PFSK-1 (cell line): ENCODE measurements at regions not wholly inside any gene's neighbourhood (a gene's known extent, or its start where the extent isn't known, plus 50 kb on each side); places are given as distances from the start of the nearest gene placed in this dataset.

Experiments
- FOXP2 ChIP-seq: optimal IDR thresholded peaks from 2 replicates; pipeline ENCODE3; 2011; ENCODE audit warnings: borderline replicate concordance, control low read depth, inconsistent platforms; ENCODE audit not compliant: insufficient read depth; ENCODE audit errors: extremely low read length, extremely low read depth
- POLR2AphosphoS5 ChIP-seq: IDR thresholded peaks from 2 replicates; pipeline ENCODE4 v1.6.1; 2012; ENCODE audit warnings: low read depth, mild to moderate bottlenecking, control low read depth, low read length, moderate library complexity
- REST ChIP-seq, 2 experiments: IDR thresholded peaks; 2 replicates each; pipeline versions ENCODE4 v1.6.1 to v1.8.0; 2011 to 2012; ENCODE audit warnings: low read depth in 2 of 2, low read length in 2 of 2, control low read depth in 1 of 2, inconsistent platforms in 1 of 2, mild to moderate bottlenecking in 1 of 2, moderate library complexity in 1 of 2; ENCODE audit not compliant: insufficient read depth in 1 of 2
- TAF1 ChIP-seq: IDR thresholded peaks from 2 replicates; pipeline ENCODE4 v1.6.1; 2012; ENCODE audit warnings: low read length, control low read depth, borderline replicate concordance; ENCODE audit not compliant: insufficient read depth

- no peak for TF ChIP-seq TAF1
- TF ChIP-seq REST (IDR thresholded peaks at IDR 0.05; ENCODE audit: insufficient read depth in 1 of 2, low read depth in 2 of 2, low read length in 2 of 2): no peak
- no peak for TF ChIP-seq FOXP2
- TF ChIP-seq POLR2AphosphoS5: no peak
These were observed 433.9 kb upstream of the CPEB2 start for GRCh38 chr4:14568351-14568750.
